ENCODE measurements at regions not wholly inside any gene's neighbourhood (a gene's known extent, or its start where the extent isn't known, plus 50 kb on each side); places are given as distances from the start of the nearest gene placed in this dataset.
A peak's percentile ranks its signal among the peaks of the same experiment; 100 is the strongest.

- TF ChIP-seq CTCF (IDR thresholded peaks at IDR 0.05) = peak in 2 of 4 experiments; percentile 7 to 8
- no peak for TF ChIP-seq POLR2A (IDR thresholded peaks at IDR 0.05)
- TF ChIP-seq POLR2AphosphoS5 (IDR thresholded peaks at IDR 0.05) = no peak
These were observed 228.8 kb downstream of the CDH11 start for GRCh38 chr16:64892835-64893785.

Data from prostate gland (tissue), 2 donors.